ENCODE measurements at regions not wholly inside any gene's neighbourhood (a gene's known extent, or its start where the extent isn't known, plus 50 kb on each side); places are given as distances from the start of the nearest gene placed in this dataset.

DNA sequence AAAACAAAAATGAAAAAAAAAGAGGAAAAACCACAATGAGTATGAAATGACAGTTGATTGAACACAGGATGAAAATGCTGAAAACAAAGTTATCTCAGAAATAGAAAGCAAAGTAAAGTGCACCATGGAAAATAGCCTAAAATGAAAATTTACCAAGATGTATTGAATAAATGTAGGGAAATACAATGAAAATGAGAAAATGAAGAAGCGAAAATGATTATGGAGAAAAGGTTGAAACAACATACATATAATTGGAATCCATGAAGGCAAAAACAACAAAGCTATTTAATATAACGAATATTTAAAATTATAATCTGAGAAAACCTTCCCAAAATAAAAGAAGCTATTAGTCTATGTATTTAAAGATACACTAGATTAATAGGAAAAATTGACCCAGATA, 147.4 kb downstream of the TMEM18 start:
- TF ChIP-seq REST (IDR thresholded peaks at IDR 0.05; ENCODE audit: low read depth, low read length) = no peak
- TF ChIP-seq CTCF (IDR thresholded peaks at IDR 0.05) = no peak
- no peak for TF ChIP-seq ZBTB33 (IDR thresholded peaks at IDR 0.05; ENCODE audit: borderline replicate concordance, low read depth)
- no peak for TF ChIP-seq YY1 (IDR thresholded peaks at IDR 0.05; ENCODE audit: low read depth)
- no peak for TF ChIP-seq FOXJ3 (CRISPR knock-in tag; IDR thresholded peaks at IDR 0.05)
- TF ChIP-seq, protein P1, sequence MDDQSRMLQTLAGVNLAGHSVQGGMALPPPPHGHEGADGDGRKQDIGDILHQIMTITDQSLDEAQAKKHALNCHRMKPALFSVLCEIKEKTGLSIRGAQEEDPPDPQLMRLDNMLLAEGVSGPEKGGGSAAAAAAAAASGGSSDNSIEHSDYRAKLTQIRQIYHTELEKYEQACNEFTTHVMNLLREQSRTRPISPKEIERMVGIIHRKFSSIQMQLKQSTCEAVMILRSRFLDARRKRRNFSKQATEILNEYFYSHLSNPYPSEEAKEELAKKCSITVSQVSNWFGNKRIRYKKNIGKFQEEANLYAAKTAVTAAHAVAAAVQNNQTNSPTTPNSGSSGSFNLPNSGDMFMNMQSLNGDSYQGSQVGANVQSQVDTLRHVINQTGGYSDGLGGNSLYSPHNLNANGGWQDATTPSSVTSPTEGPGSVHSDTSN (IDR thresholded peaks at IDR 0.05) = no peak
